Choroid plexus epithelial cell (primary cell): ENCODE measurements at regions not wholly inside any gene's neighbourhood (a gene's known extent, or its start where the extent isn't known, plus 50 kb on each side); places are given as distances from the start of the nearest gene placed in this dataset.
A peak's percentile ranks its signal among the peaks of the same experiment; 100 is the strongest.

Experiments used
- DNase-seq: peaks from one replicate; pipeline ENCODE4 v3.0.0-alpha.2; 2010; ENCODE audit warnings: low read depth
- H3K4me3 ChIP-seq: 2 replicates; pipeline ENCODE4 v1.5.1; 2011; ENCODE audit warnings: low read depth, mild to moderate bottlenecking, control low read depth, low read length, moderate library complexity
- CTCF ChIP-seq: conservative IDR thresholded peaks from 2 replicates; pipeline ENCODE4 v1.5.1; 2011; ENCODE audit warnings: low read depth, mild to moderate bottlenecking, control low read depth, inconsistent platforms, low read length, moderate library complexity

GRCh38 chr5:68378204-68378820 is 162.8 kb downstream of the PIK3R1 start:
- DNase-seq, result no peak
- no peak overlapping the region for H3K4me3 ChIP-seq
- no peak for TF ChIP-seq CTCF

- DNase-seq, result no peak
- TF ChIP-seq CTCF, result no peak
Measured at GRCh38 chr5:68379275-68380036, 163.9 kb downstream of the PIK3R1 start.

GRCh38 chr5:68380078-68380477 is 164.5 kb downstream of the PIK3R1 start:
- H3K4me3 ChIP-seq, result no peak overlapping the region
- no peak for TF ChIP-seq CTCF
- DNase-seq, result no peak

More at GRCh38 chr5:68379275-68380036, 163.9 kb downstream of the PIK3R1 start:
- H3K4me3 ChIP-seq, result no peak overlapping the region

GRCh38 chr5:68381060-68381459 is 165.5 kb downstream of the PIK3R1 start:
- no peak overlapping the region for H3K4me3 ChIP-seq
- no peak for DNase-seq
- no peak for TF ChIP-seq CTCF

GRCh38 chr5:68381909-68382308 is 166.4 kb downstream of the PIK3R1 start:
- no peak for DNase-seq
- no peak overlapping the region for H3K4me3 ChIP-seq
- TF ChIP-seq CTCF, result no peak

GRCh38 chr5:68382640-68383039 is 167.1 kb downstream of the PIK3R1 start:
- peak; percentile 26 for DNase-seq
- H3K4me3 ChIP-seq, result no peak overlapping the region
- no peak for TF ChIP-seq CTCF

GRCh38 chr5:68383888-68384310 is 168.3 kb downstream of the PIK3R1 start:
- H3K4me3 ChIP-seq, result no peak overlapping the region
- DNase-seq, result no peak
- no peak for TF ChIP-seq CTCF
